ENCODE measurements at regions not wholly inside any gene's neighbourhood (a gene's known extent, or its start where the extent isn't known, plus 50 kb on each side); places are given as distances from the start of the nearest gene placed in this dataset.
"Not testable (repeated sequence)": the region's sequence is repeated elsewhere in the genome, so short reads cannot be mapped to it uniquely, and the experiment has no call there.

- DNase-seq (ENCODE audit: extremely low spot score, insufficient read length, low read depth) (no peak), FAIRE-seq (no peak)
These were observed 59.0 kb downstream of the FASLG start for GRCh38 chr1:172717722-172718465.

- DNase-seq (ENCODE audit: extremely low spot score, insufficient read length, low read depth) (no peak), FAIRE-seq (no peak)
These were observed 60.2 kb downstream of the FASLG start for GRCh38 chr1:172719066-172719627.

- DNase-seq (ENCODE audit: extremely low spot score, insufficient read length, low read depth), result no peak
- peak; percentile 88 for FAIRE-seq
These were observed 60.8 kb downstream of the FASLG start for GRCh38 chr1:172719694-172720138.

GRCh38 chr1:172720339-172720738, 61.4 kb downstream of the FASLG start:
- DNase-seq (ENCODE audit: extremely low spot score, insufficient read length, low read depth), result no peak
- FAIRE-seq, result no peak

- DNase-seq (ENCODE audit: extremely low spot score, insufficient read length, low read depth), result no peak
- no peak for FAIRE-seq
These were observed 64.3 kb downstream of the FASLG start for GRCh38 chr1:172723251-172723650.

GRCh38 chr1:172724232-172724631, 65.3 kb downstream of the FASLG start:
- FAIRE-seq (no peak), DNase-seq (ENCODE audit: extremely low spot score, insufficient read length, low read depth) (no peak)

- peak; percentile 87 for FAIRE-seq
- no peak for DNase-seq (ENCODE audit: extremely low spot score, insufficient read length, low read depth)
These were observed 66.1 kb downstream of the FASLG start for GRCh38 chr1:172724765-172725613.

GRCh38 chr1:172726740-172727139, 67.8 kb downstream of the FASLG start:
- FAIRE-seq, result no peak
- DNase-seq (ENCODE audit: extremely low spot score, insufficient read length, low read depth), result no peak

- DNase-seq (ENCODE audit: extremely low spot score, insufficient read length, low read depth), result no peak
These were observed 68.5 kb downstream of the FASLG start for GRCh38 chr1:172727275-172727857.

GRCh38 chr1:172727956-172728603, 69.2 kb downstream of the FASLG start:
- FAIRE-seq (peak; percentile 51), DNase-seq (ENCODE audit: extremely low spot score, insufficient read length, low read depth) (no peak)

More at GRCh38 chr1:172727275-172727857, 68.5 kb downstream of the FASLG start:
- FAIRE-seq, result no peak

- FAIRE-seq; DNase-seq (ENCODE audit: extremely low spot score, insufficient read length, low read depth): not testable (repeated sequence)
These were observed 69.8 kb downstream of the FASLG start for GRCh38 chr1:172728705-172729104.

- FAIRE-seq (no peak), DNase-seq (ENCODE audit: extremely low spot score, insufficient read length, low read depth) (no peak)
These were observed 73.5 kb downstream of the FASLG start for GRCh38 chr1:172732427-172732826.

- FAIRE-seq, result peak; percentile 64
- no peak for DNase-seq (ENCODE audit: extremely low spot score, insufficient read length, low read depth)
These were observed 74.9 kb downstream of the FASLG start for GRCh38 chr1:172733815-172734214.

- no peak for FAIRE-seq
- DNase-seq (ENCODE audit: extremely low spot score, insufficient read length, low read depth), result no peak
These were observed 79.5 kb downstream of the FASLG start for GRCh38 chr1:172738389-172738788.

- DNase-seq (ENCODE audit: extremely low spot score, insufficient read length, low read depth) (no peak), FAIRE-seq (peak; percentile 72)
These were observed 83.9 kb downstream of the FASLG start for GRCh38 chr1:172742599-172743500.

GRCh38 chr1:172745014-172745413, 86.1 kb downstream of the FASLG start:
- peak; percentile 30 for DNase-seq (ENCODE audit: extremely low spot score, insufficient read length, low read depth)

GRCh38 chr1:172746091-172746949, 87.4 kb downstream of the FASLG start:
- FAIRE-seq (peak; percentile 93), DNase-seq (ENCODE audit: extremely low spot score, insufficient read length, low read depth) (peak; percentile 36)

More at GRCh38 chr1:172745014-172745413, 86.1 kb downstream of the FASLG start:
- FAIRE-seq, result peak; percentile 88

GRCh38 chr1:172748201-172748600, 89.3 kb downstream of the FASLG start:
- FAIRE-seq, result no peak
- no peak for DNase-seq (ENCODE audit: extremely low spot score, insufficient read length, low read depth)
